ENCODE measurements at regions not wholly inside any gene's neighbourhood (a gene's known extent, or its start where the extent isn't known, plus 50 kb on each side); places are given as distances from the start of the nearest gene placed in this dataset.

- DNase-seq = no peak
Measured at GRCh38 chr3:34920806-34921205, 718.5 kb upstream of the ARPP21 start.

GRCh38 chr3:34924961-34925360 lies 714.4 kb upstream of the ARPP21 start:
- DNase-seq = no peak

GRCh38 chr3:34925851-34926250 lies 713.5 kb upstream of the ARPP21 start:
- no peak for DNase-seq

- no peak for DNase-seq
Measured at GRCh38 chr3:34929036-34929435, 710.3 kb upstream of the ARPP21 start.

- DNase-seq = no peak
Measured at GRCh38 chr3:34934660-34935059, 704.7 kb upstream of the ARPP21 start.

GRCh38 chr3:34938784-34939183 lies 700.5 kb upstream of the ARPP21 start:
- no peak for DNase-seq

GRCh38 chr3:34942256-34942655 lies 697.1 kb upstream of the ARPP21 start:
- no peak for DNase-seq

GRCh38 chr3:34947834-34948233 lies 691.5 kb upstream of the ARPP21 start:
- DNase-seq = no peak

- no peak for DNase-seq
Measured at GRCh38 chr3:34948517-34948916, 690.8 kb upstream of the ARPP21 start.

GRCh38 chr3:34955680-34956079 lies 683.6 kb upstream of the ARPP21 start:
- DNase-seq = no peak

- DNase-seq = no peak
Measured at GRCh38 chr3:34956511-34956910, 682.8 kb upstream of the ARPP21 start.

- no peak for DNase-seq
Measured at GRCh38 chr3:34957677-34958076, 681.6 kb upstream of the ARPP21 start.

GRCh38 chr3:34969513-34969912 lies 669.8 kb upstream of the ARPP21 start:
- no peak for DNase-seq

- DNase-seq = no peak
Measured at GRCh38 chr3:34972481-34972880, 666.8 kb upstream of the ARPP21 start.

- DNase-seq = no peak
Measured at GRCh38 chr3:34973586-34973985, 665.7 kb upstream of the ARPP21 start.

GRCh38 chr3:34983631-34984030 lies 655.7 kb upstream of the ARPP21 start:
- DNase-seq = no peak

GRCh38 chr3:34988296-34988695 lies 651.0 kb upstream of the ARPP21 start:
- no peak for DNase-seq

GRCh38 chr3:34995796-34996430 lies 643.4 kb upstream of the ARPP21 start:
- DNase-seq = no peak

GRCh38 chr3:34998902-34999301 lies 640.4 kb upstream of the ARPP21 start:
- no peak for DNase-seq

GRCh38 chr3:35012214-35012613 lies 627.1 kb upstream of the ARPP21 start:
- no peak for DNase-seq

- no peak for DNase-seq
Measured at GRCh38 chr3:35028157-35028556, 611.2 kb upstream of the ARPP21 start.

GRCh38 chr3:35042210-35042991 lies 596.9 kb upstream of the ARPP21 start:
- DNase-seq = no peak

GRCh38 chr3:35043040-35043439 lies 596.3 kb upstream of the ARPP21 start:
- DNase-seq = no peak

GRCh38 chr3:35044190-35044589 lies 595.1 kb upstream of the ARPP21 start:
- DNase-seq = no peak

GRCh38 chr3:35045118-35045517 lies 594.2 kb upstream of the ARPP21 start:
- DNase-seq = no peak
